H9 (cell line): ENCODE measurements at regions not wholly inside any gene's neighbourhood (a gene's known extent, or its start where the extent isn't known, plus 50 kb on each side); places are given as distances from the start of the nearest gene placed in this dataset.

Experiments used
- DNase-seq: peaks from one replicate; pipeline ENCODE4 v3.0.0-alpha.2; 2017
- H2AFZ ChIP-seq: one replicate; pipeline ENCODE4 v1.6.1; 2013; ENCODE audit warnings: mild to moderate bottlenecking, low read length, control low read depth, moderate library complexity
- H2AK5ac ChIP-seq: 2 replicates; pipeline ENCODE4 v1.6.1; 2013; ENCODE audit warnings: low read length, control low read depth, mixed read lengths; ENCODE audit not compliant: insufficient read length
- H2BK120ac ChIP-seq: one replicate; pipeline ENCODE4 v1.6.1; 2013; ENCODE audit warnings: low read depth, mild to moderate bottlenecking, low read length, control low read depth, inconsistent platforms; ENCODE audit not compliant: poor library complexity, severe bottlenecking
- H2BK12ac ChIP-seq: 2 replicates; pipeline ENCODE4 v1.6.1; 2013; ENCODE audit warnings: low read length, control low read depth, mixed read lengths, low read depth; ENCODE audit not compliant: insufficient read length
- H2BK15ac ChIP-seq: 2 replicates; pipeline ENCODE4 v1.6.1; 2013; ENCODE audit warnings: low read depth, low read length, control low read depth
- H2BK20ac ChIP-seq: one replicate; pipeline ENCODE4 v1.6.1; 2013; ENCODE audit warnings: low read depth, mild to moderate bottlenecking, low read length, control low read depth, inconsistent platforms; ENCODE audit not compliant: poor library complexity, severe bottlenecking
- H2BK5ac ChIP-seq: 2 replicates; pipeline ENCODE4 v1.6.1; 2013; ENCODE audit warnings: low read length, control low read depth, mixed read lengths; ENCODE audit not compliant: insufficient read length
- H3K14ac ChIP-seq: 2 replicates; pipeline ENCODE4 v1.6.1; 2013; ENCODE audit warnings: low read length, control low read depth; ENCODE audit not compliant: insufficient read depth
- H3K18ac ChIP-seq: 2 replicates; pipeline ENCODE4 v1.6.1; 2013; ENCODE audit warnings: low read depth, mild to moderate bottlenecking, mixed read lengths, low read length, control low read depth; ENCODE audit not compliant: insufficient read length
- H3K23ac ChIP-seq: 2 replicates; pipeline ENCODE4 v1.6.1; 2013; ENCODE audit warnings: low read length, control low read depth, mixed read lengths, low read depth; ENCODE audit not compliant: insufficient read length
- H3K23me2 ChIP-seq: 2 replicates; pipeline ENCODE4 v1.6.1; 2013; ENCODE audit warnings: low read depth, mild to moderate bottlenecking, mixed read lengths, low read length, control low read depth; ENCODE audit not compliant: insufficient read length, poor library complexity, severe bottlenecking
- H3K27ac ChIP-seq: 2 replicates; pipeline ENCODE4 v1.5.1; 2013; ENCODE audit warnings: low read length, control low read depth, mixed read lengths, low read depth; ENCODE audit not compliant: insufficient read length
- H3K27me3 ChIP-seq: 2 replicates; pipeline ENCODE4 v1.6.1; 2013; ENCODE audit warnings: low read length, control low read depth, inconsistent platforms; ENCODE audit not compliant: insufficient read depth
- H3K4ac ChIP-seq: 2 replicates; pipeline ENCODE4 v1.6.1; 2013; ENCODE audit warnings: low read depth, mild to moderate bottlenecking, control low read depth, inconsistent platforms, low read length, moderate library complexity
- H3K4me1 ChIP-seq: 2 replicates; pipeline ENCODE4 v1.6.1; 2013; ENCODE audit warnings: low read length, control low read depth, inconsistent platforms; ENCODE audit not compliant: insufficient read depth
- H3K4me2 ChIP-seq: 2 replicates; pipeline ENCODE4 v1.6.1; 2013; ENCODE audit warnings: low read length, control low read depth, mixed read lengths; ENCODE audit not compliant: insufficient read length, insufficient read depth
- H3K56ac ChIP-seq: 2 replicates; pipeline ENCODE4 v1.6.1; 2013; ENCODE audit warnings: low read depth, mild to moderate bottlenecking, mixed read lengths, low read length, control low read depth; ENCODE audit not compliant: insufficient read length
- H3K79me1 ChIP-seq: 2 replicates; pipeline ENCODE4 v1.6.1; 2013; ENCODE audit warnings: low read depth, mild to moderate bottlenecking, moderate library complexity, low read length, control low read depth, inconsistent platforms; ENCODE audit not compliant: insufficient read depth, poor library complexity, severe bottlenecking
- H3K79me2 ChIP-seq: 2 replicates; pipeline ENCODE4 v1.6.1; 2013; ENCODE audit warnings: low read length, control low read depth, inconsistent platforms; ENCODE audit not compliant: insufficient read depth
- H3K9ac ChIP-seq: 2 replicates; pipeline ENCODE4 v1.6.1; 2013; ENCODE audit warnings: low read length, control low read depth, mixed read lengths; ENCODE audit not compliant: insufficient read length; ENCODE audit errors: extremely low read depth
- H3K9me3 ChIP-seq: one replicate; pipeline ENCODE4 v1.6.1; 2013; ENCODE audit warnings: low read depth, low read length, inconsistent platforms; ENCODE audit not compliant: control insufficient read depth
- H3T11ph ChIP-seq: one replicate; pipeline ENCODE4 v1.6.1; 2013; ENCODE audit warnings: mild to moderate bottlenecking, low read length, control low read depth, inconsistent platforms
- H4K20me1 ChIP-seq: one replicate; pipeline ENCODE4 v1.6.1; 2013; ENCODE audit not compliant: control insufficient read depth, insufficient read length, insufficient read depth
- H4K5ac ChIP-seq: 2 replicates; pipeline ENCODE4 v1.6.1; 2013; ENCODE audit warnings: low read depth, mild to moderate bottlenecking, mixed read lengths, low read length, control low read depth; ENCODE audit not compliant: insufficient read length
- H4K8ac ChIP-seq: replicated peaks from 2 replicates; pipeline ENCODE4 v1.6.1; 2013; ENCODE audit warnings: low read length, control low read depth, mixed read lengths, low read depth; ENCODE audit not compliant: insufficient read length
- H4K91ac ChIP-seq: 2 replicates; pipeline ENCODE4 v1.6.1; 2013; ENCODE audit warnings: low read depth, mild to moderate bottlenecking, moderate library complexity, mixed read lengths, low read length, control low read depth; ENCODE audit not compliant: insufficient read length
- H3K27ac Mint-ChIP-seq, 3 experiments: 2 replicates in 2 of 3; 3 replicates in 1 of 3; pipeline ENCODE4 v1.8.0; 2020 to 2021; ENCODE audit warnings: mixed read lengths in 3 of 3, mild to moderate bottlenecking in 1 of 3, moderate library complexity in 1 of 3
- H3K27me3 Mint-ChIP-seq: 2 replicates; pipeline ENCODE4 v1.8.0; 2021; ENCODE audit warnings: low read depth, mild to moderate bottlenecking, moderate library complexity, mixed read lengths
- H3K36me3 Mint-ChIP-seq, 3 experiments: 2 replicates in 2 of 3; 3 replicates in 1 of 3; pipeline ENCODE4 v1.8.0; 2020 to 2021; ENCODE audit warnings: low read depth in 3 of 3, mixed read lengths in 3 of 3; ENCODE audit not compliant: insufficient read depth in 1 of 3
- H3K4me1 Mint-ChIP-seq, 2 experiments: 2 replicates each; pipeline ENCODE4 v1.8.0; 2020; ENCODE audit warnings: mixed read lengths in 2 of 2
- H3K4me3 Mint-ChIP-seq, 2 experiments: 2 replicates in 1 of 2; 3 replicates in 1 of 2; pipeline ENCODE4 v1.8.0; 2020 to 2021; ENCODE audit warnings: mild to moderate bottlenecking in 2 of 2, mixed read lengths in 2 of 2, moderate library complexity in 1 of 2
- H3K9me3 Mint-ChIP-seq, 2 experiments: 2 replicates in 1 of 2; 3 replicates in 1 of 2; pipeline ENCODE4 v1.8.0; 2020; ENCODE audit warnings: mild to moderate bottlenecking in 2 of 2, mixed read lengths in 2 of 2, moderate library complexity in 1 of 2
- WGBS: extraction: QIAGEN DNeasy Blood & Tissue Kit; methylation state at CpG from one replicate; pipeline ENCODE4 v1.1.7; 2013; ENCODE audit warnings: missing lambda C conversion rate, low lambda C conversion rate, mixed read lengths; ENCODE audit not compliant: insufficient read length; ENCODE audit errors: extremely low coverage; 5-methylcytosine and 5-hydroxymethylcytosine counted together
- TF ChIP-seq, protein P1 (sequence below): fragments of 200-600 bp; sonication (generic); conservative IDR thresholded peaks from 3 replicates; pipeline ENCODE4 v1.8.0; 2021; ENCODE audit warnings: antibody characterized with exemption, mild to moderate bottlenecking

DNA sequence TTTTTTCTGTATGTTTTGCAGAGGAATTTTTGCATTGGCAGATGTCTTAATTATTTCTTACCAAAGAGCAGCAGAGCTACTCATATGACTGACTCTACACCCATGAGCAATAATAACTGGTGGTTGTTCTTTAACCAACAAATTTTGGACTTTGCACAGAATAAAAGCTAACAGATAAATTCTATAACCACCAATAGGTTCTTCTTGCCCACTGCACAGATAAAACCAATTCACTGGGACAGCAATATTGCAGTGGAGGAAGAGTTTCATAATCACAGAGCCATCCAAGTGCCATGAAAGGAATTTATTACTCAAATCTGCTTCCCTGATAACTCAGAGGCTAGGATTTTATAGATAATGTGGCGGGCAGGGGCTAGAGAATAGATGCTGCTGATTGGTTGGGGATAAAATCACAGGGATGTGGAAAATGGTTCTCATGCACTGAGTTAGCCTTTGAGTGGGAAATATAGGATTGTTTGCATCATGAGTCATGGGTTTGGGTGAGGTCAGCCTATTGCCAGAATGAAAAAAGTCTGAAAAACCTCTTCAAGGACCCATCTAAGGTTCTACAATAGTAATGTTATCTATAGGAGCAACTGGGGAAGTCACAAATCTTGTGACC, 104.3 kb upstream of the PCDH17 start:
- Mint-ChIP-seq H3K36me3 (peaks cover 0 to 2% (median 0%) of the 10 kb centered on the region in 3 experiments; a peak in 3 of 7 replicates), H3K27me3 (no peaks in the 10 kb centered on the region), H3K27ac (no peak overlapping the region), H3K4me1 (no peaks in the 10 kb centered on the region), H3K9me3 (peaks cover 3 to 7% of the 10 kb centered on the region in 2 experiments; a peak in 4 of 5 replicates), H3K4me3 (no peak overlapping the region)
- TF ChIP-seq, protein P1, sequence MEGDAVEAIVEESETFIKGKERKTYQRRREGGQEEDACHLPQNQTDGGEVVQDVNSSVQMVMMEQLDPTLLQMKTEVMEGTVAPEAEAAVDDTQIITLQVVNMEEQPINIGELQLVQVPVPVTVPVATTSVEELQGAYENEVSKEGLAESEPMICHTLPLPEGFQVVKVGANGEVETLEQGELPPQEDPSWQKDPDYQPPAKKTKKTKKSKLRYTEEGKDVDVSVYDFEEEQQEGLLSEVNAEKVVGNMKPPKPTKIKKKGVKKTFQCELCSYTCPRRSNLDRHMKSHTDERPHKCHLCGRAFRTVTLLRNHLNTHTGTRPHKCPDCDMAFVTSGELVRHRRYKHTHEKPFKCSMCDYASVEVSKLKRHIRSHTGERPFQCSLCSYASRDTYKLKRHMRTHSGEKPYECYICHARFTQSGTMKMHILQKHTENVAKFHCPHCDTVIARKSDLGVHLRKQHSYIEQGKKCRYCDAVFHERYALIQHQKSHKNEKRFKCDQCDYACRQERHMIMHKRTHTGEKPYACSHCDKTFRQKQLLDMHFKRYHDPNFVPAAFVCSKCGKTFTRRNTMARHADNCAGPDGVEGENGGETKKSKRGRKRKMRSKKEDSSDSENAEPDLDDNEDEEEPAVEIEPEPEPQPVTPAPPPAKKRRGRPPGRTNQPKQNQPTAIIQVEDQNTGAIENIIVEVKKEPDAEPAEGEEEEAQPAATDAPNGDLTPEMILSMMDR = no peak
- no peaks in the 10 kb centered on the region for H3K79me2 ChIP-seq
- no peak overlapping the region for H3K56ac ChIP-seq
- H3K9ac ChIP-seq = no peak overlapping the region
- no peak overlapping the region for H3K14ac ChIP-seq
- no peak for DNase-seq
- no peak overlapping the region for H2BK5ac ChIP-seq
- no peak overlapping the region for H4K5ac ChIP-seq
- no peak overlapping the region for H2BK15ac ChIP-seq
- no peak overlapping the region for H4K8ac ChIP-seq
- H3K23me2 ChIP-seq = no peaks in the 10 kb centered on the region
- H2BK120ac ChIP-seq = no peak overlapping the region
- H2AK5ac ChIP-seq = no peak overlapping the region
- H3K27me3 ChIP-seq = no peaks in the 10 kb centered on the region
- no peaks in the 10 kb centered on the region for H3K4me1 ChIP-seq
- H3K23ac ChIP-seq = no peak overlapping the region
- WGBS = no CpG with 5 or more reads among the region's 1 CpG
- no peak overlapping the region for H3K4me2 ChIP-seq
- no peak overlapping the region for H3K18ac ChIP-seq
- H2BK20ac ChIP-seq = no peak overlapping the region
- no peaks in the 10 kb centered on the region for H3K79me1 ChIP-seq
- H3T11ph ChIP-seq = no peak overlapping the region
- H4K91ac ChIP-seq = no peak overlapping the region
- H4K20me1 ChIP-seq = no peaks in the 10 kb centered on the region
- no peak overlapping the region for H3K27ac ChIP-seq
- H2BK12ac ChIP-seq = no peak overlapping the region
- H2AFZ ChIP-seq = no peak overlapping the region
- no peaks in the 10 kb centered on the region for H3K9me3 ChIP-seq
- H3K4ac ChIP-seq = no peak overlapping the region
